Testis (tissue), 2 donors: ENCODE measurements at regions not wholly inside any gene's neighbourhood (a gene's known extent, or its start where the extent isn't known, plus 50 kb on each side); places are given as distances from the start of the nearest gene placed in this dataset.

Experiments used
- POLR2A ChIP-seq: fragments of 450-650 bp; IDR thresholded peaks from one replicate; pipeline ENCODE4 v1.6.1; 2017; ENCODE audit warnings: antibody characterized with exemption, mild to moderate bottlenecking, moderate library complexity
- TF ChIP-seq, protein P1 (sequence below), 3 experiments: fragments of 450-650 bp in 2 of 3; fragments of 200-600 bp in 1 of 3; sonication (generic) in 1 of 3; IDR thresholded peaks; one replicate each; pipeline ENCODE4 v1.5.1; 2016 to 2019; ENCODE audit warnings: antibody characterized with exemption in 3 of 3, mild to moderate bottlenecking in 2 of 3, moderate library complexity in 1 of 3

- TF ChIP-seq, protein P1, sequence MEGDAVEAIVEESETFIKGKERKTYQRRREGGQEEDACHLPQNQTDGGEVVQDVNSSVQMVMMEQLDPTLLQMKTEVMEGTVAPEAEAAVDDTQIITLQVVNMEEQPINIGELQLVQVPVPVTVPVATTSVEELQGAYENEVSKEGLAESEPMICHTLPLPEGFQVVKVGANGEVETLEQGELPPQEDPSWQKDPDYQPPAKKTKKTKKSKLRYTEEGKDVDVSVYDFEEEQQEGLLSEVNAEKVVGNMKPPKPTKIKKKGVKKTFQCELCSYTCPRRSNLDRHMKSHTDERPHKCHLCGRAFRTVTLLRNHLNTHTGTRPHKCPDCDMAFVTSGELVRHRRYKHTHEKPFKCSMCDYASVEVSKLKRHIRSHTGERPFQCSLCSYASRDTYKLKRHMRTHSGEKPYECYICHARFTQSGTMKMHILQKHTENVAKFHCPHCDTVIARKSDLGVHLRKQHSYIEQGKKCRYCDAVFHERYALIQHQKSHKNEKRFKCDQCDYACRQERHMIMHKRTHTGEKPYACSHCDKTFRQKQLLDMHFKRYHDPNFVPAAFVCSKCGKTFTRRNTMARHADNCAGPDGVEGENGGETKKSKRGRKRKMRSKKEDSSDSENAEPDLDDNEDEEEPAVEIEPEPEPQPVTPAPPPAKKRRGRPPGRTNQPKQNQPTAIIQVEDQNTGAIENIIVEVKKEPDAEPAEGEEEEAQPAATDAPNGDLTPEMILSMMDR (IDR thresholded peaks at IDR 0.05), result no peak
- no peak for TF ChIP-seq POLR2A
These were observed 471.0 kb downstream of the OLFM4 start for GRCh38 chr13:53499576-53500133.
